GM12891 (cell line): ENCODE measurements at regions not wholly inside any gene's neighbourhood (a gene's known extent, or its start where the extent isn't known, plus 50 kb on each side); places are given as distances from the start of the nearest gene placed in this dataset.

Experiments used
- POLR2A ChIP-seq: IDR thresholded peaks from 2 replicates; pipeline ENCODE4 v1.6.1; 2011; ENCODE audit warnings: low read depth, low read length, control low read depth
- TAF1 ChIP-seq: IDR thresholded peaks from 2 replicates; pipeline ENCODE4 v1.6.1; 2011; ENCODE audit warnings: low read depth, low read length, control low read depth

GRCh38 chr2:150081775-150082481 is 405.5 kb downstream of the RND3 start:
- TF ChIP-seq TAF1, result no peak
- no peak for TF ChIP-seq POLR2A
